HEK293 (cell line): ENCODE measurements at regions not wholly inside any gene's neighbourhood (a gene's known extent, or its start where the extent isn't known, plus 50 kb on each side); places are given as distances from the start of the nearest gene placed in this dataset.

Experiments used
- CTCF ChIA-PET: fragments of 350-600 bp; formaldehyde crosslinking; extraction: SDS; loops from one replicate; lab custom pipeline; 2021; ENCODE audit warnings: antibody characterized with exemption; lab: Yijun Ruan, JAX
- POLR2A ChIA-PET: fragments of 300-600 bp; formaldehyde crosslinking; extraction: SDS; loops from one replicate; lab custom pipeline; 2020; ENCODE audit warnings: antibody characterized with exemption, inconsistent platforms; lab: Yijun Ruan, JAX
- H3K27ac ChIP-seq: fragments of 200-500 bp; sonication (Bioruptor generic); 2 replicates; pipeline ENCODE4 v1.5.1; 2014; ENCODE audit warnings: low read depth, low read length, control low read depth, inconsistent platforms; ENCODE audit errors: extremely low read depth
- H3K36me3 ChIP-seq, 2 experiments: fragments of 200-500 bp in 1 of 2; sonication (Bioruptor generic) in 1 of 2; 1 replicate in 1 of 2; 2 replicates in 1 of 2; pipeline ENCODE4 v1.5.1; 2014 to 2017; ENCODE audit warnings: inconsistent platforms in 2 of 2, low read length in 2 of 2; ENCODE audit not compliant: control insufficient read depth in 2 of 2, insufficient read depth in 1 of 2
- H3K4me1 ChIP-seq: fragments of 200-500 bp; sonication (Bioruptor generic); 2 replicates; pipeline ENCODE4 v1.5.1; 2014; ENCODE audit warnings: mild to moderate bottlenecking, low read length, inconsistent platforms; ENCODE audit not compliant: control insufficient read depth, insufficient read depth
- H3K4me3 ChIP-seq: 2 replicates; pipeline ENCODE4 v1.5.1; 2011; ENCODE audit warnings: low read depth, mild to moderate bottlenecking, control low read depth, low read length, moderate library complexity
- H3K9me3 ChIP-seq: fragments of 200-500 bp; sonication (Bioruptor generic); 2 replicates; pipeline ENCODE4 v1.5.1; 2014; ENCODE audit warnings: low read depth, low read length, inconsistent platforms; ENCODE audit not compliant: control insufficient read depth, insufficient read depth
- KLF1 ChIP-seq: fragments of 450-650 bp; formaldehyde crosslinking; IDR thresholded peaks from 2 replicates; pipeline ENCODE4 v1.5.1; 2016; ENCODE audit warnings: missing biosample characterization, missing genetic modification characterization
- SALL2 ChIP-seq: fragments of 450-650 bp; formaldehyde crosslinking; IDR thresholded peaks from 2 replicates; pipeline ENCODE4 v1.5.0; 2017; ENCODE audit warnings: missing biosample characterization, mild to moderate bottlenecking, missing genetic modification characterization, borderline replicate concordance
- SCRT1 ChIP-seq: fragments of 450-650 bp; formaldehyde crosslinking; IDR thresholded peaks from 2 replicates; pipeline ENCODE4 v1.5.1; 2016; ENCODE audit warnings: missing biosample characterization, missing genetic modification characterization, borderline replicate concordance
- SCRT2 ChIP-seq: fragments of 450-650 bp; formaldehyde crosslinking; IDR thresholded peaks from 2 replicates; pipeline ENCODE4 v1.5.1; 2016; ENCODE audit warnings: missing biosample characterization, missing genetic modification characterization
- TCF7L2 ChIP-seq: IDR thresholded peaks from 2 replicates; pipeline ENCODE4 v1.6.1; 2011; ENCODE audit warnings: low read depth, mild to moderate bottlenecking, inconsistent platforms, low read length, moderate library complexity, borderline replicate concordance
- ZBTB6 ChIP-seq: fragments of 450-650 bp; formaldehyde crosslinking; IDR thresholded peaks from 2 replicates; pipeline ENCODE4 v1.5.1; 2017; ENCODE audit warnings: missing biosample characterization, missing genetic modification characterization
- ZEB2 ChIP-seq: fragments of 450-650 bp; formaldehyde crosslinking; IDR thresholded peaks from 2 replicates; pipeline ENCODE4 v1.5.1; 2016; ENCODE audit warnings: missing biosample characterization, missing genetic modification characterization
- ZFP41 ChIP-seq: fragments of 450-650 bp; formaldehyde crosslinking; IDR thresholded peaks from 2 replicates; pipeline ENCODE4 v1.5.1; 2016; ENCODE audit warnings: missing biosample characterization, missing genetic modification characterization, borderline replicate concordance
- ZNF132 ChIP-seq: fragments of 450-650 bp; formaldehyde crosslinking; IDR thresholded peaks from 2 replicates; pipeline ENCODE4 v1.5.1; 2017; ENCODE audit warnings: missing biosample characterization, missing genetic modification characterization, borderline replicate concordance
- ZNF146 ChIP-seq: fragments of 450-650 bp; formaldehyde crosslinking; IDR thresholded peaks from 2 replicates; pipeline ENCODE4 v1.5.1; 2016; ENCODE audit warnings: missing biosample characterization, missing genetic modification characterization
- ZNF148 ChIP-seq: fragments of 450-650 bp; formaldehyde crosslinking; IDR thresholded peaks from 2 replicates; pipeline ENCODE4 v1.5.0; 2017; ENCODE audit warnings: missing biosample characterization, missing genetic modification characterization, borderline replicate concordance
- ZNF175 ChIP-seq: fragments of 450-650 bp; formaldehyde crosslinking; IDR thresholded peaks from 2 replicates; pipeline ENCODE4 v1.5.1; 2016; ENCODE audit warnings: missing biosample characterization, missing genetic modification characterization
- ZNF214 ChIP-seq: fragments of 450-650 bp; formaldehyde crosslinking; IDR thresholded peaks from 2 replicates; pipeline ENCODE4 v1.5.1; 2017; ENCODE audit warnings: missing biosample characterization, mild to moderate bottlenecking, missing genetic modification characterization, borderline replicate concordance
- ZNF266 ChIP-seq: fragments of 450-650 bp; formaldehyde crosslinking; IDR thresholded peaks from 2 replicates; pipeline ENCODE4 v1.5.1; 2016; ENCODE audit warnings: missing biosample characterization, missing genetic modification characterization, low read depth
- ZNF366 ChIP-seq: fragments of 450-650 bp; formaldehyde crosslinking; conservative IDR thresholded peaks from 2 replicates; pipeline ENCODE4 v1.5.1; 2016; ENCODE audit warnings: missing biosample characterization, missing genetic modification characterization
- ZNF37A ChIP-seq: fragments of 450-650 bp; IDR thresholded peaks from 2 replicates; pipeline ENCODE4 v1.5.1; 2018; ENCODE audit warnings: missing biosample characterization, missing genetic modification characterization
- ZNF473 ChIP-seq: fragments of 450-650 bp; formaldehyde crosslinking; IDR thresholded peaks from 2 replicates; pipeline ENCODE4 v1.5.1; 2017; ENCODE audit warnings: missing biosample characterization, missing genetic modification characterization
- ZNF48 ChIP-seq: fragments of 450-650 bp; formaldehyde crosslinking; IDR thresholded peaks from 2 replicates; pipeline ENCODE4 v1.5.1; 2016; ENCODE audit warnings: missing biosample characterization, missing genetic modification characterization
- ZNF561 ChIP-seq: fragments of 450-650 bp; IDR thresholded peaks from 2 replicates; pipeline ENCODE4 v1.5.1; 2018; ENCODE audit warnings: missing biosample characterization, missing genetic modification characterization, borderline replicate concordance
- ZNF623 ChIP-seq: fragments of 450-650 bp; formaldehyde crosslinking; IDR thresholded peaks from 2 replicates; pipeline ENCODE4 v1.5.1; 2016; ENCODE audit warnings: missing biosample characterization, missing genetic modification characterization
- ZNF654 ChIP-seq: fragments of 450-650 bp; formaldehyde crosslinking; IDR thresholded peaks from 2 replicates; pipeline ENCODE4 v1.5.1; 2016; ENCODE audit warnings: low read depth, missing biosample characterization, missing genetic modification characterization
- ZNF776 ChIP-seq: fragments of 450-650 bp; formaldehyde crosslinking; IDR thresholded peaks from 2 replicates; pipeline ENCODE4 v1.5.0; 2017; ENCODE audit warnings: missing biosample characterization, missing genetic modification characterization, borderline replicate concordance
- ZNF843 ChIP-seq: fragments of 450-650 bp; formaldehyde crosslinking; IDR thresholded peaks from 2 replicates; pipeline ENCODE4 v1.5.1; 2016; ENCODE audit warnings: missing biosample characterization, missing genetic modification characterization
- ZSCAN16 ChIP-seq: fragments of 450-650 bp; formaldehyde crosslinking; IDR thresholded peaks from 2 replicates; pipeline ENCODE4 v1.5.1; 2016; ENCODE audit warnings: missing biosample characterization, missing genetic modification characterization
- ZSCAN18 ChIP-seq: fragments of 450-650 bp; formaldehyde crosslinking; IDR thresholded peaks from 2 replicates; pipeline ENCODE4 v1.5.1; 2016; ENCODE audit warnings: missing biosample characterization, missing genetic modification characterization
- TF ChIP-seq, protein P1 (sequence below): fragments of 450-650 bp; formaldehyde crosslinking; IDR thresholded peaks from 2 replicates; pipeline ENCODE4 v1.5.1; 2016; ENCODE audit warnings: missing biosample characterization, missing genetic modification characterization, borderline replicate concordance
- TF ChIP-seq, protein P2 (sequence below): fragments of 450-650 bp; formaldehyde crosslinking; IDR thresholded peaks from 2 replicates; pipeline ENCODE4 v1.5.1; 2017; ENCODE audit warnings: missing biosample characterization, missing genetic modification characterization
- TF ChIP-seq, protein P3 (sequence below): fragments of 450-650 bp; formaldehyde crosslinking; IDR thresholded peaks from 2 replicates; pipeline ENCODE4 v1.5.1; 2016; ENCODE audit warnings: missing biosample characterization, missing genetic modification characterization
- TF ChIP-seq, protein P4 (sequence below): fragments of 450-650 bp; formaldehyde crosslinking; IDR thresholded peaks from 2 replicates; pipeline ENCODE4 v1.5.1; 2016; ENCODE audit warnings: missing biosample characterization, missing genetic modification characterization

DNA sequence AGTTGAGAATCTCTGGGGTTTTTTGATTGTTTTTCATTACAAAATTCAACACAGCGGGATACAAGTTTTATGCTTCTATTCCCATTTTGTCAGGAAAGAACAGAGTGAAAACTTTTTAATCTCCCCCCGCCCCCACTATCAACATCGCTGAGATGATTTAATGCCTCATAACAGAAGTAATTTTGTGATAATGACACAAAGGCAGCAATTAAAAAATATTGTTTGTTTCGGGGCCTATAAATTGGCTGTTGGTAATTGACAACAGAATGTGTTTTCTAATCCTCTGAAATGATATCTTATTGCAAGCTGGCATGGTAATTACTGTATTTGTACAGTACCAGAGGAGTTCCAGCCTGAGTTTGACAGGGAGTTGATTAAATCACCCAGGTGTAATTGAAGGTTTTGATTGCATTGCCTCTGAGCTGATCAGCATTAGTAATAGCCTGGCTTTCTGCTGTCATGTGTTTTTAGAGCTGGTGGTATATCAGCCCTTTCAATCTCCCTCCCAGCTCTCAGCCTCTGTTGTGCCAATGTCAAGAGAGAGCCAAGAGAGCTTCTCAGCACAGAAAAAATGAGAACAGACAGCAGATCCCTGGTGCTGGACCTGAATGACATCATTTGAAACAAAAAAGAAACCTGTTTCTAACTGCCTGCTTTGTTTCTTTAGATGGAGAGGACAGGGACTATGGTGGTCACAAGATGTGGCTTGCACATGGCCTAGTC, 265.1 kb downstream of the FAM76B start:
- Histone ChIP-seq H3K4me3 (no peak overlapping the region), H3K36me3 (no peaks in the 10 kb centered on the region), H3K27ac (no peak overlapping the region; the same call in 1 of the 2 replicates), H3K9me3 (no peaks in the 10 kb centered on the region), H3K4me1 (peaks cover 16% of the 10 kb centered on the region)
- ChIA-PET POLR2A (no interaction called here), CTCF (no interaction called here)
- TF ChIP-seq ZNF654 (tag by site-specific recombination) (no peak), ZNF561 (no peak), SALL2 (no peak), ZNF48 (tag by site-specific recombination) (no peak), KLF1 (tag by site-specific recombination) (no peak), ZNF843 (peak; percentile 91), ZNF214 (tag by site-specific recombination) (no peak), ZEB2 (tag by site-specific recombination) (peak; percentile 81), ZFP41 (no peak), ZNF473 (tag by site-specific recombination) (no peak), SCRT1 (no peak), ZBTB6 (no peak), ZNF175 (tag by site-specific recombination) (no peak), ZNF148 (tag by site-specific recombination) (no peak), ZNF623 (no peak), ZNF366 (tag by site-specific recombination) (0 out of 2 replicates have a peak, but pooled peaks have one; percentile 18), ZSCAN16 (no peak), ZNF132 (tag by site-specific recombination) (no peak), ZNF37A (no peak), SCRT2 (tag by site-specific recombination) (no peak), ZNF266 (no peak), ZNF146 (no peak), TCF7L2 (peak; percentile 44; the same call in 1 of the 2 replicates), ZSCAN18 (no peak), ZNF776 (tag by site-specific recombination) (no peak)
- TF ChIP-seq, protein P1, sequence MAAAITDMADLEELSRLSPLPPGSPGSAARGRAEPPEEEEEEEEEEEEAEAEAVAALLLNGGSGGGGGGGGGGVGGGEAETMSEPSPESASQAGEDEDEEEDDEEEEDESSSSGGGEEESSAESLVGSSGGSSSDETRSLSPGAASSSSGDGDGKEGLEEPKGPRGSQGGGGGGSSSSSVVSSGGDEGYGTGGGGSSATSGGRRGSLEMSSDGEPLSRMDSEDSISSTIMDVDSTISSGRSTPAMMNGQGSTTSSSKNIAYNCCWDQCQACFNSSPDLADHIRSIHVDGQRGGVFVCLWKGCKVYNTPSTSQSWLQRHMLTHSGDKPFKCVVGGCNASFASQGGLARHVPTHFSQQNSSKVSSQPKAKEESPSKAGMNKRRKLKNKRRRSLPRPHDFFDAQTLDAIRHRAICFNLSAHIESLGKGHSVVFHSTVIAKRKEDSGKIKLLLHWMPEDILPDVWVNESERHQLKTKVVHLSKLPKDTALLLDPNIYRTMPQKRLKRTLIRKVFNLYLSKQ (tag by site-specific recombination): no peak
- TF ChIP-seq, protein P2, sequence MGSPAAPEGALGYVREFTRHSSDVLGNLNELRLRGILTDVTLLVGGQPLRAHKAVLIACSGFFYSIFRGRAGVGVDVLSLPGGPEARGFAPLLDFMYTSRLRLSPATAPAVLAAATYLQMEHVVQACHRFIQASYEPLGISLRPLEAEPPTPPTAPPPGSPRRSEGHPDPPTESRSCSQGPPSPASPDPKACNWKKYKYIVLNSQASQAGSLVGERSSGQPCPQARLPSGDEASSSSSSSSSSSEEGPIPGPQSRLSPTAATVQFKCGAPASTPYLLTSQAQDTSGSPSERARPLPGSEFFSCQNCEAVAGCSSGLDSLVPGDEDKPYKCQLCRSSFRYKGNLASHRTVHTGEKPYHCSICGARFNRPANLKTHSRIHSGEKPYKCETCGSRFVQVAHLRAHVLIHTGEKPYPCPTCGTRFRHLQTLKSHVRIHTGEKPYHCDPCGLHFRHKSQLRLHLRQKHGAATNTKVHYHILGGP (tag by site-specific recombination): peak; percentile 67; the same call in 1 of the 2 replicates
- TF ChIP-seq, protein P3, sequence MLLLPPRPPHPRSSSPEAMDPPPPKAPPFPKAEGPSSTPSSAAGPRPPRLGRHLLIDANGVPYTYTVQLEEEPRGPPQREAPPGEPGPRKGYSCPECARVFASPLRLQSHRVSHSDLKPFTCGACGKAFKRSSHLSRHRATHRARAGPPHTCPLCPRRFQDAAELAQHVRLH: no peak
- TF ChIP-seq, protein P4, sequence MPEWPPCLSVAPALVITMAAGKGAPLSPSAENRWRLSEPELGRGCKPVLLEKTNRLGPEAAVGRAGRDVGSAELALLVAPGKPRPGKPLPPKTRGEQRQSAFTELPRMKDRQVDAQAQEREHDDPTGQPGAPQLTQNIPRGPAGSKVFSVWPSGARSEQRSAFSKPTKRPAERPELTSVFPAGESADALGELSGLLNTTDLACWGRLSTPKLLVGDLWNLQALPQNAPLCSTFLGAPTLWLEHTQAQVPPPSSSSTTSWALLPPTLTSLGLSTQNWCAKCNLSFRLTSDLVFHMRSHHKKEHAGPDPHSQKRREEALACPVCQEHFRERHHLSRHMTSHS (tag by site-specific recombination): peak; percentile 69
